Left ventricle myocardium inferior (tissue), 1 donor: ENCODE measurements at regions not wholly inside any gene's neighbourhood (a gene's known extent, or its start where the extent isn't known, plus 50 kb on each side); places are given as distances from the start of the nearest gene placed in this dataset.

Experiments
- DNase-seq: peaks from one replicate; pipeline ENCODE4 v3.0.0-alpha.2; 2020
- H3K27ac ChIP-seq: fragments of 200-600 bp; replicated peaks from 2 replicates; pipeline ENCODE4 v1.8.0; 2021
- H3K27me3 ChIP-seq: fragments of 200-600 bp; 2 replicates; pipeline ENCODE4 v1.8.0; 2021; ENCODE audit warnings: low read depth
- H3K36me3 ChIP-seq: fragments of 200-600 bp; 2 replicates; pipeline ENCODE4 v1.8.0; 2021
- H3K4me1 ChIP-seq: fragments of 200-600 bp; 2 replicates; pipeline ENCODE4 v1.8.0; 2021
- H3K4me3 ChIP-seq: fragments of 200-600 bp; 2 replicates; pipeline ENCODE4 v1.8.0; 2021; ENCODE audit warnings: mild to moderate bottlenecking, moderate library complexity
- H3K9me3 ChIP-seq: fragments of 200-600 bp; replicated peaks from 2 replicates; pipeline ENCODE4 v1.8.0; 2021
- intact Hi-C: fragments of 100-400 bp; cut with micrococcal nuclease; formaldehyde crosslinking; loops from one replicate; pipeline ENCODE4 v1.11.0; 2022
- TF ChIP-seq, protein P1 (sequence below): fragments of 200-600 bp; IDR thresholded peaks from 2 replicates; pipeline ENCODE4 v1.8.0; 2021; ENCODE audit warnings: antibody characterized with exemption, mild to moderate bottlenecking, borderline replicate concordance
- donor health status: DM: no; HTN: yes; CAD: no; lungs with severe emphysema.

DNA sequence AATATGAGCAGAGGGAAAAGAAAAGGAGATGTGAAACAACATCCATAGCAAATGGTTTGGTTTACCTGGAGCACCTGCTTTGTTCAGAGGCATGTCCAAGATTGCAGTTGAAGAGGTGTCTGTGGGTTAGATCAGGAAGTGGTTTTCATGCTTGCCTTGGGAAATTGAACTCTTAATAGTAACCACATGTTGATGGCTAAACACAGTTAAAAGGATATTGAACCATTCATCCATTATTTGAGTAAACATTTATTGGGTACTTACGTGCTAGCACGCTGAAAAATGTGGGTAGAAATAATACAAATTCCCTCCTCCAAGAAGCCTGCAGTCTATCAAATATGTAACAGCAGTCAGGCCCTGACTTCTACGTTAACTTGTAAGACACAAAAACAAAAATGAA, 235.7 kb upstream of the TNC start:
- intact Hi-C loops = no loop called here
- DNase-seq = no peak
- Histone ChIP-seq H3K27ac (no peak overlapping the region), H3K27me3 (no peaks in the 10 kb centered on the region), H3K9me3 (peaks cover 4% of the 10 kb centered on the region), H3K4me1 (no peaks in the 10 kb centered on the region), H3K4me3 (no peak overlapping the region), H3K36me3 (no peaks in the 10 kb centered on the region)
- TF ChIP-seq, protein P1, sequence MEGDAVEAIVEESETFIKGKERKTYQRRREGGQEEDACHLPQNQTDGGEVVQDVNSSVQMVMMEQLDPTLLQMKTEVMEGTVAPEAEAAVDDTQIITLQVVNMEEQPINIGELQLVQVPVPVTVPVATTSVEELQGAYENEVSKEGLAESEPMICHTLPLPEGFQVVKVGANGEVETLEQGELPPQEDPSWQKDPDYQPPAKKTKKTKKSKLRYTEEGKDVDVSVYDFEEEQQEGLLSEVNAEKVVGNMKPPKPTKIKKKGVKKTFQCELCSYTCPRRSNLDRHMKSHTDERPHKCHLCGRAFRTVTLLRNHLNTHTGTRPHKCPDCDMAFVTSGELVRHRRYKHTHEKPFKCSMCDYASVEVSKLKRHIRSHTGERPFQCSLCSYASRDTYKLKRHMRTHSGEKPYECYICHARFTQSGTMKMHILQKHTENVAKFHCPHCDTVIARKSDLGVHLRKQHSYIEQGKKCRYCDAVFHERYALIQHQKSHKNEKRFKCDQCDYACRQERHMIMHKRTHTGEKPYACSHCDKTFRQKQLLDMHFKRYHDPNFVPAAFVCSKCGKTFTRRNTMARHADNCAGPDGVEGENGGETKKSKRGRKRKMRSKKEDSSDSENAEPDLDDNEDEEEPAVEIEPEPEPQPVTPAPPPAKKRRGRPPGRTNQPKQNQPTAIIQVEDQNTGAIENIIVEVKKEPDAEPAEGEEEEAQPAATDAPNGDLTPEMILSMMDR = no peak

DNA sequence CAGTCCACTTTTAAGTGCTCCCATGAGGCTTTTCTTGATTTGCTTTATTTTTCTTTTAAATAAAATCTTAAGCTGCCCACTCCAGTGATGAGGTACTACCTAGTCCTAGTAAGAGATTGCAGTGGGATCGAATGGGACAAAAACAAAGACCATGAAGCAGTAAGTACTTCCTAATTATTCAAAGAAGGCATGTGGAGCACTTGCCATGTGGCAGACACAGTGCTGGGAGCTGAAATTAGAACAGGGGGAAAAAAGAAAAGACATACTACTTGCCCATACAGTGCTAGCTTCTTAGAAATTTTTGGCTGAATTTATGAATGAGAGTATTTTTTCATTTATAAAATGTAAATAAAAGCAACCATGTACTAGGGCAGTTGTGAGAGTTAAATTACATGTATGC, 239.9 kb upstream of the TNC start:
- intact Hi-C loops = no loop called here
- DNase-seq = no peak
- no peaks in the 10 kb centered on the region for H3K27me3 ChIP-seq
- H3K27ac ChIP-seq = no peak overlapping the region
- H3K36me3 ChIP-seq = no peaks in the 10 kb centered on the region
- no peak overlapping the region for H3K4me3 ChIP-seq
- TF ChIP-seq, protein P1 = no peak
- H3K4me1 ChIP-seq = no peaks in the 10 kb centered on the region
- H3K9me3 ChIP-seq = no peaks in the 10 kb centered on the region

DNA sequence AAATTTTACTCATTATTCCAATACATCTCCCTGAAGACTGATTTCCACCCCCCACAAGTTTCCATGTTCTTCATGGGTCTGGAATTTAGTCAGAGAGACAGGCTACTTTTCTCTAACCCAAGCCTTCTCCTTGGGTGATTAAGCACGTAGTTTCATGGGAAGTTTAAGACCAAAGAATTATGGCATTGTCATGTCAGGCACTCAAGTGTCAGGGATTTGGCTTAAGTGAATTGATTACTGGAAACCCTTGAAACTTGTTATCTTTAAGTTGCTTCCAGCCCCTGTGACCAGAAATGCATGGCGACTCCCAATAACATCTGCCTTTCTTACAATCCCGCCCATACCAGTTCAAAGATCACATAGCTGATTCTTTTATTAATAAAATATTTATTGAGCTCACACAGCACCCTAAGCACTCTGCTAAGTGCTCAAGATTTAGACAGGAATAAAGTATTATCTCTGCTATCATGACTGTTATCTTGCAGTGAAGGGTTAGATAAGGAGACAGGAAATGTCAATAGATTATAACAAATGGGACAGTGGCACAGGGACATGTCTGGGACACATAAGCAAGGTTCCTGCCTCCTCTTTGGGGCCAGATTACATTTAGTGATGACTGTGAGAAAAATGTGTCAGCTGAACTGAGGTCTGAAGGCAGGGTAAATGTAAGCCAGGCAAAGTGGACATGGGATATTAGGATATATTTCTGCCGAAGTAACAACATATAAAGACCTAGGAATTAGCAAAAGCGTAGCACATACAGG, 241.2 kb upstream of the TNC start:
- no peaks in the 10 kb centered on the region for H3K9me3 ChIP-seq
- H3K27ac ChIP-seq = no peak overlapping the region
- no peaks in the 10 kb centered on the region for H3K36me3 ChIP-seq
- no peak for DNase-seq
- H3K4me3 ChIP-seq = no peak overlapping the region
- no peaks in the 10 kb centered on the region for H3K27me3 ChIP-seq
- intact Hi-C loops = no loop called here
- TF ChIP-seq, protein P1 = no peak
- H3K4me1 ChIP-seq = no peaks in the 10 kb centered on the region

DNA sequence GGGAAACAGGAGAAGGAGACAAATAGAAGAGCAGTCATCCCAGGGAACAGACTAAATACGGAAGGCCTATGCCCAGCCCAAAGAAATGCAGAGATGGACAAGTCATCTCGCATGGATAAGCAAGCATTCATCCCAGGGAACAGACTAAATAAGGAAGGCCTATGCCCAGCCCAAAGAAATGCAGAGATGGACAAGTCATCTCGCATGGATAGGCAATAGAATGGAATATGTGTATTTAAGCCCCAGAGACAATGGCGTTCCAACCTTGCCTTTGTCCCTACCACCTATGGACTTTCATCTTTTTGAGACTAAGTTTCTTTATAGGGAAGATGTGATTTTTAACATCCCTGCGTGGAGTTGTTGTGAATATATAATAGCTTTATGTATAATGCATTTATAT, 242.2 kb upstream of the TNC start:
- TF ChIP-seq, protein P1 = no peak
- DNase-seq = no peak
- Histone ChIP-seq H3K4me3 (no peak overlapping the region), H3K27me3 (no peaks in the 10 kb centered on the region), H3K9me3 (no peaks in the 10 kb centered on the region), H3K36me3 (no peaks in the 10 kb centered on the region), H3K27ac (no peak overlapping the region), H3K4me1 (no peaks in the 10 kb centered on the region)
- intact Hi-C loops = no loop called here

DNA sequence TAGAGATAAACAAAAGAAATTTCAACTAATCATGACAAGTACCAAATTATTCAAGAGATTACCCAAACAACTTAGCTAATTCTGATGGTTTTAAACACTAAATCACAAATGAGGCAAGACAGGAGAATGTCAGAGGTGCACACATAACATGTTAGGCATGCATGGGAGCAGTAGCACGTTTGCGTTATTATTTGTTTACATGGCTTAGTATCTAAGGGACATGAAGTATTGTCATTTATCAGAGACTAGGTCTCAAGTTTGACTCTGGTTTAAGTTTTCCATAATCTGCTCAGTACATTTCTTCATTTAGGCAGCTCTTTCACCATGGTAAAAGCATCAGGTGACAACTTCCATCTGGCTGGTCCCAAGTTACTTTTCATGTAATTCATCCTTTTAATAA, 244.1 kb upstream of the TNC start:
- H3K27ac ChIP-seq = no peak overlapping the region
- no peak overlapping the region for H3K4me3 ChIP-seq
- H3K9me3 ChIP-seq = no peaks in the 10 kb centered on the region
- TF ChIP-seq, protein P1 = no peak
- no peak for DNase-seq
- intact Hi-C loops = no loop called here
- no peaks in the 10 kb centered on the region for H3K36me3 ChIP-seq
- no peaks in the 10 kb centered on the region for H3K27me3 ChIP-seq
- H3K4me1 ChIP-seq = no peaks in the 10 kb centered on the region
